HepG2 (cell line): ENCODE measurements at regions not wholly inside any gene's neighbourhood (a gene's known extent, or its start where the extent isn't known, plus 50 kb on each side); places are given as distances from the start of the nearest gene placed in this dataset.

Source experiments
- DDIT3 ChIP-seq: sonication (generic); formaldehyde crosslinking; IDR thresholded peaks from 2 replicates; pipeline ENCODE4 v1.4.0; 2020; ENCODE audit warnings: mild to moderate bottlenecking, missing genetic modification reagents
- GMEB1 ChIP-seq: sonication (generic); formaldehyde crosslinking; IDR thresholded peaks from 2 replicates; pipeline ENCODE4 v1.5.1; 2020; ENCODE audit warnings: missing genetic modification reagents, mild to moderate bottlenecking, borderline replicate concordance
- HOXA5 ChIP-seq: sonication (generic); formaldehyde crosslinking; IDR thresholded peaks from 2 replicates; pipeline ENCODE4 v1.4.0; 2020; ENCODE audit warnings: missing genetic modification reagents
- PCBP1 ChIP-seq: fragments of 200-400 bp; formaldehyde crosslinking; IDR thresholded peaks from 2 replicates; pipeline ENCODE4 v1.6.1; 2017; ENCODE audit warnings: mild to moderate bottlenecking, low read depth, low read length, borderline replicate concordance
- PCBP2 ChIP-seq: fragments of 200-400 bp; formaldehyde crosslinking; optimal IDR thresholded peaks from 2 replicates; pipeline ENCODE3; 2018; ENCODE audit warnings: low read length, low read depth; ENCODE audit not compliant: poor library complexity, severe bottlenecking
- U2AF2 ChIP-seq: fragments of 200-400 bp; formaldehyde crosslinking; IDR thresholded peaks from 2 replicates; pipeline ENCODE4 v1.6.1; 2017; ENCODE audit warnings: low read depth, mild to moderate bottlenecking, low read length
- ZNF335 ChIP-seq: sonication (generic); formaldehyde crosslinking; IDR thresholded peaks from 2 replicates; pipeline ENCODE4 v1.4.0; 2020; ENCODE audit warnings: missing genetic modification reagents
- ZNF530 ChIP-seq: sonication (generic); formaldehyde crosslinking; IDR thresholded peaks from 2 replicates; pipeline ENCODE4 v1.5.0; 2020; ENCODE audit warnings: low read depth, mild to moderate bottlenecking, missing genetic modification reagents
- ZNF704 ChIP-seq: sonication (generic); formaldehyde crosslinking; IDR thresholded peaks from 2 replicates; pipeline ENCODE4 v1.8.1; 2023; ENCODE audit warnings: mild to moderate bottlenecking, inconsistent platforms, moderate library complexity, missing genetic modification reagents, borderline replicate concordance
- ZNF83 ChIP-seq: sonication (generic); formaldehyde crosslinking; IDR thresholded peaks from 2 replicates; pipeline ENCODE4 v1.4.0; 2020; ENCODE audit warnings: missing genetic modification reagents, mild to moderate bottlenecking, borderline replicate concordance

- no peak for TF ChIP-seq ZNF530 (CRISPR knock-in tag)
- TF ChIP-seq ZNF83 (CRISPR knock-in tag): no peak
- TF ChIP-seq DDIT3 (CRISPR knock-in tag): no peak
- no peak for TF ChIP-seq ZNF335 (CRISPR knock-in tag)
- TF ChIP-seq ZNF704 (CRISPR knock-in tag): no peak
- no peak for TF ChIP-seq PCBP2
- TF ChIP-seq GMEB1 (CRISPR knock-in tag): no peak
- TF ChIP-seq U2AF2: no peak
- TF ChIP-seq PCBP1: no peak
- TF ChIP-seq HOXA5 (CRISPR knock-in tag): no peak
Measured at GRCh38 chr12:89041078-89041477, 311.2 kb downstream of the DUSP6 start (continued).
